ENCODE measurements at regions not wholly inside any gene's neighbourhood (a gene's known extent, or its start where the extent isn't known, plus 50 kb on each side); places are given as distances from the start of the nearest gene placed in this dataset.

GRCh38 chr13:112252804-112253590 is 123.2 kb upstream of the SPACA7 start:
- Histone ChIP-seq H3K4me3 (ENCODE audit: low read depth, low read length) (no peak overlapping the region), H3K36me3 (ENCODE audit: control insufficient read depth, insufficient read depth, low read length) (no peaks in the 10 kb centered on the region), H3K27me3 (ENCODE audit: control insufficient read depth, insufficient read depth, low read length) (no peaks in the 10 kb centered on the region)
- TF ChIP-seq CTCF (IDR thresholded peaks at IDR 0.05; ENCODE audit: insufficient read depth, low read length, poor library complexity, severe bottlenecking), result no peak
- DNase-seq (ENCODE audit: low read depth), result no peak

GRCh38 chr13:112253631-112254030 is 122.5 kb upstream of the SPACA7 start:
- Histone ChIP-seq H3K36me3 (ENCODE audit: control insufficient read depth, insufficient read depth, low read length) (no peaks in the 10 kb centered on the region), H3K4me3 (ENCODE audit: low read depth, low read length) (no peak overlapping the region), H3K27me3 (ENCODE audit: control insufficient read depth, insufficient read depth, low read length) (no peaks in the 10 kb centered on the region)
- TF ChIP-seq CTCF (IDR thresholded peaks at IDR 0.05; ENCODE audit: insufficient read depth, low read length, poor library complexity, severe bottlenecking), result no peak
- no peak for DNase-seq (ENCODE audit: low read depth)

GRCh38 chr13:112254061-112254818 is 121.9 kb upstream of the SPACA7 start:
- TF ChIP-seq CTCF (IDR thresholded peaks at IDR 0.05; ENCODE audit: insufficient read depth, low read length, poor library complexity, severe bottlenecking), result no peak
- H3K27me3 ChIP-seq (ENCODE audit: control insufficient read depth, insufficient read depth, low read length), result no peaks in the 10 kb centered on the region
- no peak for DNase-seq (ENCODE audit: low read depth)

GRCh38 chr13:112254900-112255299 is 121.3 kb upstream of the SPACA7 start:
- no peaks in the 10 kb centered on the region for H3K27me3 ChIP-seq (ENCODE audit: control insufficient read depth, insufficient read depth, low read length)
- H3K4me3 ChIP-seq (ENCODE audit: low read depth, low read length), result no peak overlapping the region
- no peak for DNase-seq (ENCODE audit: low read depth)

More at GRCh38 chr13:112254061-112254818, 121.9 kb upstream of the SPACA7 start:
- Histone ChIP-seq H3K36me3 (ENCODE audit: control insufficient read depth, insufficient read depth, low read length) (no peaks in the 10 kb centered on the region), H3K4me3 (ENCODE audit: low read depth, low read length) (no peak overlapping the region)

GRCh38 chr13:112255550-112256120 is 120.5 kb upstream of the SPACA7 start:
- no peak for DNase-seq (ENCODE audit: low read depth)
- Histone ChIP-seq H3K27me3 (ENCODE audit: control insufficient read depth, insufficient read depth, low read length) (no peaks in the 10 kb centered on the region), H3K36me3 (ENCODE audit: control insufficient read depth, insufficient read depth, low read length) (no peaks in the 10 kb centered on the region), H3K4me3 (ENCODE audit: low read depth, low read length) (no peak overlapping the region)
- TF ChIP-seq CTCF (IDR thresholded peaks at IDR 0.05; ENCODE audit: insufficient read depth, low read length, poor library complexity, severe bottlenecking), result no peak

More at GRCh38 chr13:112254900-112255299, 121.3 kb upstream of the SPACA7 start:
- TF ChIP-seq CTCF (IDR thresholded peaks at IDR 0.05; ENCODE audit: insufficient read depth, low read length, poor library complexity, severe bottlenecking), result no peak
- H3K36me3 ChIP-seq (ENCODE audit: control insufficient read depth, insufficient read depth, low read length), result no peaks in the 10 kb centered on the region

All from kidney epithelial cell (primary cell).